ENCODE measurements at regions not wholly inside any gene's neighbourhood (a gene's known extent, or its start where the extent isn't known, plus 50 kb on each side); places are given as distances from the start of the nearest gene placed in this dataset.

DNA sequence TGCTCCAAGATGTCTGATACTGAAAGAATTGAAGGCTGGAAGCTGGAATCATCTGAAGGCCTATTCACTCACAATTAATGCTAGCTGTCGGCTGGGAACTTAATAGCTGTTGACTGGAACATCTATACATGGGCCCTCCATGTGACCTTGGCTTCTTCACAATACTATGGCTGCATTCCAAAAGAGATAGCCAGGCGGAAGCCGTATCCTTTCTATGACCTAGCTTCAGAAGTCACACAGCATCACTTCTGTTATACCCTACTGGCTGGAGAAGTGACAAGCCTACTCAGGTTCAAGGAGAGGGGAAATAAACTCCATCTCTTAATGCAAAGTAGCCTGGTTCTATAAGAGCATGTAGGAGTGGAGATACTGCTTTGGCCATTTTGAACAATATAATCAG lies 50.9 kb upstream of the SPRED1 start:
- TF ChIP-seq POLR2A (IDR thresholded peaks at IDR 0.05; ENCODE audit: low read depth, low read length) (no peak), POLR2AphosphoS5 (IDR thresholded peaks at IDR 0.05; ENCODE audit: low read depth, low read length) (no peak), TAF1 (IDR thresholded peaks at IDR 0.05; ENCODE audit: borderline replicate concordance, low read depth, low read length) (no peak)

Data from GM12892 (cell line).